ENCODE measurements at regions not wholly inside any gene's neighbourhood (a gene's known extent, or its start where the extent isn't known, plus 50 kb on each side); places are given as distances from the start of the nearest gene placed in this dataset.

DNA sequence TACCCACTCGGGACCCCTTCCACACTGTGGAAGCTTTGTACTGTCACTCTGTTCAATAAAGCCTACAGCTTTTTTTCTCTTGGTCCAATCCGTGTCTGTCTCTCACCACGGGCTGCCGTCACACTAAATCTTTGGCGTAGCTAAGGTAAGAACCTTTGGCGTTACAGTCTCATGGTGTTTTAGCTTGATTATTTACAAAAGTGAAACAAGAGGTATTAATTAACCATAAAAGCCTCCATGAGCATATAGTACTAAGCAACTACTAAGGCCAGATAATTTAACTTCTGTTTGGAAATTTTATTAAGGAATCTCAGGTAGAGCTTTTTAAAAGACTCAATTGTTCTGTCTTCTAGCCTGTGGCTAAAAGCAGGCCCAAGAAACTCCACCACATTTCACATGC lies 370.7 kb upstream of the TRPC7 start:
- TF ChIP-seq, protein P1, sequence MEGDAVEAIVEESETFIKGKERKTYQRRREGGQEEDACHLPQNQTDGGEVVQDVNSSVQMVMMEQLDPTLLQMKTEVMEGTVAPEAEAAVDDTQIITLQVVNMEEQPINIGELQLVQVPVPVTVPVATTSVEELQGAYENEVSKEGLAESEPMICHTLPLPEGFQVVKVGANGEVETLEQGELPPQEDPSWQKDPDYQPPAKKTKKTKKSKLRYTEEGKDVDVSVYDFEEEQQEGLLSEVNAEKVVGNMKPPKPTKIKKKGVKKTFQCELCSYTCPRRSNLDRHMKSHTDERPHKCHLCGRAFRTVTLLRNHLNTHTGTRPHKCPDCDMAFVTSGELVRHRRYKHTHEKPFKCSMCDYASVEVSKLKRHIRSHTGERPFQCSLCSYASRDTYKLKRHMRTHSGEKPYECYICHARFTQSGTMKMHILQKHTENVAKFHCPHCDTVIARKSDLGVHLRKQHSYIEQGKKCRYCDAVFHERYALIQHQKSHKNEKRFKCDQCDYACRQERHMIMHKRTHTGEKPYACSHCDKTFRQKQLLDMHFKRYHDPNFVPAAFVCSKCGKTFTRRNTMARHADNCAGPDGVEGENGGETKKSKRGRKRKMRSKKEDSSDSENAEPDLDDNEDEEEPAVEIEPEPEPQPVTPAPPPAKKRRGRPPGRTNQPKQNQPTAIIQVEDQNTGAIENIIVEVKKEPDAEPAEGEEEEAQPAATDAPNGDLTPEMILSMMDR (conservative IDR thresholded peaks at IDR 0.05; ENCODE audit: low read depth in 2 of 2) = no peak
- no peak for TF ChIP-seq EZH2 (IDR thresholded peaks at IDR 0.05; ENCODE audit: low read depth, unreplicated experiment)

Data from GM23338 (cell line).